DMS153 (cell line): ENCODE measurements at regions not wholly inside any gene's neighbourhood (a gene's known extent, or its start where the extent isn't known, plus 50 kb on each side); places are given as distances from the start of the nearest gene placed in this dataset.

Experiments
- DNase-seq: peaks from one replicate; lab custom pipeline; 2025; lab: John Stamatoyannopoulos, UW

- DNase-seq, result no peak
Measured at GRCh38 chr18:67742525-67742924, 226.0 kb upstream of the DSEL start.

- DNase-seq, result no peak
Measured at GRCh38 chr18:67735506-67735905, 219.0 kb upstream of the DSEL start.

GRCh38 chr18:67733088-67733487, 216.6 kb upstream of the DSEL start:
- DNase-seq, result no peak

GRCh38 chr18:67731851-67732250, 215.3 kb upstream of the DSEL start:
- DNase-seq, result no peak

GRCh38 chr18:67730886-67731285, 214.4 kb upstream of the DSEL start:
- no peak for DNase-seq

- no peak for DNase-seq
Measured at GRCh38 chr18:67728364-67728763, 211.8 kb upstream of the DSEL start.

- DNase-seq, result no peak
Measured at GRCh38 chr18:67726882-67727281, 210.4 kb upstream of the DSEL start.

GRCh38 chr18:67717800-67718199, 201.3 kb upstream of the DSEL start:
- DNase-seq, result no peak

- no peak for DNase-seq
Measured at GRCh38 chr18:67715567-67715966, 199.0 kb upstream of the DSEL start.

GRCh38 chr18:67710639-67711038, 194.1 kb upstream of the DSEL start:
- no peak for DNase-seq

- DNase-seq, result no peak
Measured at GRCh38 chr18:67705748-67706147, 189.2 kb upstream of the DSEL start.

GRCh38 chr18:67695684-67696083, 179.2 kb upstream of the DSEL start:
- DNase-seq, result no peak

GRCh38 chr18:67694787-67695186, 178.3 kb upstream of the DSEL start:
- DNase-seq, result no peak

GRCh38 chr18:67692811-67693210, 176.3 kb upstream of the DSEL start:
- DNase-seq, result no peak

GRCh38 chr18:67682516-67682915, 166.0 kb upstream of the DSEL start:
- DNase-seq, result no peak

- DNase-seq, result no peak
Measured at GRCh38 chr18:67677489-67677888, 161.0 kb upstream of the DSEL start.

- no peak for DNase-seq
Measured at GRCh38 chr18:67672716-67673115, 156.2 kb upstream of the DSEL start.

- DNase-seq, result no peak
Measured at GRCh38 chr18:67672155-67672554, 155.6 kb upstream of the DSEL start.

- no peak for DNase-seq
Measured at GRCh38 chr18:67670024-67670543, 153.6 kb upstream of the DSEL start.

GRCh38 chr18:67665266-67665665, 148.7 kb upstream of the DSEL start:
- no peak for DNase-seq

GRCh38 chr18:67662996-67663395, 146.5 kb upstream of the DSEL start:
- DNase-seq, result no peak

GRCh38 chr18:67661555-67661954, 145.0 kb upstream of the DSEL start:
- no peak for DNase-seq

- DNase-seq, result no peak
Measured at GRCh38 chr18:67654101-67654500, 137.6 kb upstream of the DSEL start.

- no peak for DNase-seq
Measured at GRCh38 chr18:67652288-67652687, 135.8 kb upstream of the DSEL start.

GRCh38 chr18:67651438-67651837, 134.9 kb upstream of the DSEL start:
- no peak for DNase-seq
